Mesodermal cell (in vitro differentiated cells): ENCODE measurements at regions not wholly inside any gene's neighbourhood (a gene's known extent, or its start where the extent isn't known, plus 50 kb on each side); places are given as distances from the start of the nearest gene placed in this dataset.
"Not testable (repeated sequence)": the region's sequence is repeated elsewhere in the genome, so short reads cannot be mapped to it uniquely, and the experiment has no call there.

Experiments
- H3K27ac ChIP-seq: 2 replicates; pipeline ENCODE4 v1.7.0; 2013; ENCODE audit warnings: mild to moderate bottlenecking, low read depth, low read length, moderate library complexity; ENCODE audit not compliant: severe bottlenecking
- H3K36me3 ChIP-seq: 2 replicates; pipeline ENCODE4 v1.7.1; 2013; ENCODE audit warnings: mild to moderate bottlenecking, low read length, moderate library complexity; ENCODE audit not compliant: control insufficient read depth, insufficient read depth
- H3K4me1 ChIP-seq: one replicate; pipeline ENCODE4 v1.7.1; 2013; ENCODE audit warnings: mild to moderate bottlenecking, low read length; ENCODE audit not compliant: insufficient read depth, control insufficient read depth, poor library complexity, severe bottlenecking
- H3K4me3 ChIP-seq: 2 replicates; pipeline ENCODE4 v1.7.0; 2013; ENCODE audit warnings: low read length, control low read depth, mild to moderate bottlenecking; ENCODE audit not compliant: insufficient read depth, poor library complexity, severe bottlenecking; ENCODE audit errors: extremely low read depth
- H3K9me3 ChIP-seq: 2 replicates; pipeline ENCODE4 v1.7.1; 2013; ENCODE audit warnings: mild to moderate bottlenecking, low read length, moderate library complexity; ENCODE audit not compliant: control insufficient read depth
- WGBS, 2 experiments: methylation state at CpG; one replicate each; pipeline ENCODE4 v1.1.5; 2013; ENCODE audit warnings: missing lambda C conversion rate in 2 of 2; ENCODE audit not compliant: insufficient coverage in 2 of 2; 5-methylcytosine and 5-hydroxymethylcytosine counted together

- Histone ChIP-seq H3K4me1 (no peaks in the 10 kb centered on the region), H3K36me3 (no peaks in the 10 kb centered on the region), H3K9me3 (no peaks in the 10 kb centered on the region), H3K27ac (no peak overlapping the region), H3K4me3 (no peak overlapping the region)
Observed at GRCh38 chr5:86257871-86258270, 359.9 kb upstream of the COX7C start.

- not testable (repeated sequence) for H3K36me3 ChIP-seq, H3K4me1 ChIP-seq, H3K4me3 ChIP-seq, H3K9me3 ChIP-seq
- 83% methylated on average over 1 of the region's 3 CpGs; no CpG with 5 or more reads in 1 of the 2 experiments for WGBS, 2 experiments
- H3K27ac ChIP-seq, result peak overlapping the region; percentile 59
Observed at GRCh38 chr5:86284400-86285190, 333.1 kb upstream of the COX7C start.

GRCh38 chr5:86287437-86287836 is 330.3 kb upstream of the COX7C start:
- not testable (repeated sequence) for H3K27ac ChIP-seq, H3K36me3 ChIP-seq, H3K9me3 ChIP-seq, H3K4me1 ChIP-seq, H3K4me3 ChIP-seq
- no CpG with 5 or more reads among the region's 2 CpGs for WGBS, 2 experiments

- H3K36me3 ChIP-seq, H3K27ac ChIP-seq, H3K4me1 ChIP-seq, H3K4me3 ChIP-seq, H3K9me3 ChIP-seq: not testable (repeated sequence)
- 96 to 100% methylated on average over 2 to 9 of the region's 9 CpGs for WGBS, 2 experiments
Observed at GRCh38 chr5:86289786-86290185, 328.0 kb upstream of the COX7C start.

- not testable (repeated sequence) for H3K4me1 ChIP-seq, H3K36me3 ChIP-seq, H3K9me3 ChIP-seq, H3K27ac ChIP-seq, H3K4me3 ChIP-seq
- 90 to 100% methylated on average over 1 to 4 of the region's 6 CpGs for WGBS, 2 experiments
Observed at GRCh38 chr5:86292811-86293210, 324.9 kb upstream of the COX7C start.

DNA sequence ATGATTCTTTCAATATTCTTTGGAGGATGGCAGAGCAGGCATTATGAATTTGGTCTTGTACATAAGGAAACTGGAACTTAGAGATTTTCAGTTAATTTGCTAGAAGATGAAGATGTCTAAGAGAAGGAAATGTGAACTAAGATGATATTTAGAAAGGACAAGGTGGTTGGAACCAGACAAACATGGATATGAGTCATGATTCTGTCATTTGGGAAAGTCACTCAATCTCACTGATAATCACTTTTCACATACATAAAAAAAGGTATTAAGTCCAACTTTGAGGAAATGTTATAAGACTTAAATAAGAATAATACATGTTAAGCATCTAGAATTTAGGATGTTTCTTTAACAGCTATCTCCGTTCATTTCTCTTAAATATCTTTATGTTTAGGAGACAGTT is 315.1 kb upstream of the COX7C start:
- H3K36me3 ChIP-seq, H3K9me3 ChIP-seq, H3K27ac ChIP-seq, H3K4me3 ChIP-seq, H3K4me1 ChIP-seq: not testable (repeated sequence)
- WGBS, 2 experiments, result no CpG with 5 or more reads among the region's 1 CpG

DNA sequence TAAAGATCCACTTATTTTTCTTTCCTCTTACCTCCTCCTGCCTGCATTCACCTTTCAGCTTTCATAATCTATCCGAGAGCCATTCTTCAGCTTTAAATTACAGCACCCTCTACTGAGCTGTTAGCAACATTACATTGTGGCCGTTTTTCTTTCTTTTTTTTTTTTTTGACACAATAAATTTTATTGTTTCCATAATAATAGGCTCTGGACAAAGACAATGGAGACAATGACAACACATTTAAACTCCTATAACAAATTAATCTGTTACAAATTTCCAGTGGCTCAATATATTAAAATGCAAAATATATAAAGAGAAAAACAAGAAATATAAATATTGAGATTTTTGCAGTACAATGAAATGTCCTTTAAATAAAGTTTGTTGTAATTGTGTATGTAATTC is 312.7 kb upstream of the COX7C start:
- not testable (repeated sequence) for H3K4me3 ChIP-seq, H3K36me3 ChIP-seq, H3K27ac ChIP-seq, H3K4me1 ChIP-seq, H3K9me3 ChIP-seq
- WGBS, 2 experiments, result no CpG with 5 or more reads among the region's 2 CpGs

GRCh38 chr5:86314951-86315350 is 302.8 kb upstream of the COX7C start:
- H3K27ac ChIP-seq, result no peak overlapping the region
- H3K4me3 ChIP-seq, result no peak overlapping the region
- H3K4me1 ChIP-seq, result no peaks in the 10 kb centered on the region
- no peaks in the 10 kb centered on the region for H3K9me3 ChIP-seq
- H3K36me3 ChIP-seq, result no peaks in the 10 kb centered on the region

DNA sequence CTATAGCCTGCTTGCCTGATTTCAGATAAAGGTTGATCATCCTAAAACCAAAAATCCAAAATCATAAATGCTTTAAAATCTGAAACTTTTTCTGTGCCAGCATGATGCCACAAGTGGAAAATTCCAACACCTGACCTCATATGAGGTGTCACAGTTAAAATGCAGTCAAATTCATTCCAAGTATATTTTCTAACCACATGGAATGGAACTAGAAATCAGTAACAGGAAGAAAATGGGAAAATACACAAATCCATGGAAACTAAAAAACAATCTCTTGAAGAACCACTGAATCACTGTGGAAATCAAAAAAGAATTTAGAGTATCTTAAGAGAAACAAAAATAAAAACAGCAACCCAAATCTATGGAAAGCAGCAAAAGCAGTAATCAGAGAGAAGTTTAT is 297.5 kb upstream of the COX7C start:
- Histone ChIP-seq H3K4me1 (no peaks in the 10 kb centered on the region), H3K27ac (no peak overlapping the region), H3K36me3 (no peaks in the 10 kb centered on the region), H3K4me3 (no peak overlapping the region), H3K9me3 (no peaks in the 10 kb centered on the region)

- Histone ChIP-seq H3K9me3 (no peaks in the 10 kb centered on the region), H3K36me3 (no peaks in the 10 kb centered on the region), H3K4me3 (no peak overlapping the region), H3K4me1 (no peaks in the 10 kb centered on the region), H3K27ac (no peak overlapping the region)
- no CpG with 5 or more reads among the region's 1 CpG for WGBS, 2 experiments
Observed at GRCh38 chr5:86329318-86329717, 288.4 kb upstream of the COX7C start.

DNA sequence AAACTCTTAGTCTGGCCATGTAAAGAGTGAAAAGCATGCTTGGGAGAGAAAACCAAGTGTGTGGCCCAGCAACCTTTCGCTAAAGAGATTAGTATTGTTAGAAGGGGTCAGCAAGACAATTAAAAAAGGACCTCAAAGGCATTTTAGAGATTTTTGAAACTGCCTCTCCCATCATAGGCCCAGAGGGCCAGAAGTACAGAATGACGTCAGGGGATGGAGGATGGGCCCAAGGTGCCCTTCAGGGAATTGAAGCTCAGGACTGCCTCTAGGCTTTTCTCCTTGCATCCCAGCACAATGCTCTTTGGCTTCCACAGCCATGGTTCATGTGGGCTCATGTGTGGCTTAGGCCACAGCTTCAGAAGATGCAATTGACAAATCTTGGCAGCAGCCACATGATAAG is 287.0 kb upstream of the COX7C start:
- 95 to 100% methylated on average over 2 of the region's 2 CpGs for WGBS, 2 experiments
- no peaks in the 10 kb centered on the region for H3K9me3 ChIP-seq
- no peaks in the 10 kb centered on the region for H3K36me3 ChIP-seq
- H3K4me1 ChIP-seq, result no peaks in the 10 kb centered on the region
- no peak overlapping the region for H3K27ac ChIP-seq
- H3K4me3 ChIP-seq, result no peak overlapping the region
